D721Med (cell line): ENCODE measurements at regions not wholly inside any gene's neighbourhood (a gene's known extent, or its start where the extent isn't known, plus 50 kb on each side); places are given as distances from the start of the nearest gene placed in this dataset.
"Not testable (repeated sequence)": the region's sequence is repeated elsewhere in the genome, so short reads cannot be mapped to it uniquely, and the experiment has no call there.

Experiments
- DNase-seq: peaks from one replicate; pipeline ENCODE4 v3.0.0; 2011; ENCODE audit warnings: low spot score; ENCODE audit not compliant: insufficient read length
- FAIRE-seq: peaks from 2 replicates; lab custom pipeline; 2011; peaks lifted over from hg19 to GRCh38; lab: Jason Lieb, UNC
- CTCF ChIP-seq: IDR thresholded peaks from 2 replicates; pipeline ENCODE4 v1.5.1; 2012; ENCODE audit warnings: mild to moderate bottlenecking, control low read depth; ENCODE audit not compliant: insufficient read depth; ENCODE audit errors: missing control alignments

GRCh38 chr2:240384711-240385450, 50.6 kb upstream of the GPC1 start:
- DNase-seq (no peak), FAIRE-seq (no peak)
- TF ChIP-seq CTCF: no peak

- not testable (repeated sequence) for DNase-seq, FAIRE-seq
These were observed 49.9 kb upstream of the GPC1 start for GRCh38 chr2:240385451-240386161.
